ACC112 (cell line): ENCODE measurements at regions not wholly inside any gene's neighbourhood (a gene's known extent, or its start where the extent isn't known, plus 50 kb on each side); places are given as distances from the start of the nearest gene placed in this dataset.
"Not testable (repeated sequence)": the region's sequence is repeated elsewhere in the genome, so short reads cannot be mapped to it uniquely, and the experiment has no call there.

Experiments used
- H2AFZ ChIP-seq: fragments of 200-600 bp; sonication (generic); one replicate; pipeline ENCODE4 v1.6.0; 2017; ENCODE audit warnings: antibody characterized with exemption, low read length; ENCODE audit not compliant: unreplicated experiment
- H3K27ac ChIP-seq: fragments of 200-600 bp; sonication (generic); 2 replicates; pipeline ENCODE4 v1.5.1; 2014; ENCODE audit warnings: low read depth, mild to moderate bottlenecking, antibody characterized with exemption, low read length, moderate library complexity
- H3K27me3 ChIP-seq: fragments of 200-600 bp; sonication (generic); 2 replicates; pipeline ENCODE4 v1.6.1; 2014; ENCODE audit warnings: mild to moderate bottlenecking, antibody characterized with exemption, low read length, moderate library complexity, mixed read lengths; ENCODE audit not compliant: insufficient read depth
- H3K36me3 ChIP-seq: fragments of 200-600 bp; sonication (generic); 2 replicates; pipeline ENCODE4 v1.6.1; 2016; ENCODE audit warnings: mild to moderate bottlenecking, antibody characterized with exemption, low read length, moderate library complexity, mixed read lengths; ENCODE audit not compliant: insufficient read depth
- H3K4me1 ChIP-seq: fragments of 200-600 bp; sonication (generic); one replicate; pipeline ENCODE4 v1.6.1; 2016; ENCODE audit warnings: low read length, mixed read lengths; ENCODE audit not compliant: insufficient read depth, unreplicated experiment, control insufficient read depth
- H3K4me3 ChIP-seq: fragments of 200-600 bp; sonication (generic); 2 replicates; pipeline ENCODE4 v1.5.1; 2014; ENCODE audit warnings: mild to moderate bottlenecking, low read depth, low read length
- H3K79me2 ChIP-seq: fragments of 200-600 bp; sonication (generic); one replicate; pipeline ENCODE4 v1.6.0; 2016; ENCODE audit warnings: low read length; ENCODE audit not compliant: control insufficient read depth, unreplicated experiment, insufficient read depth

DNA sequence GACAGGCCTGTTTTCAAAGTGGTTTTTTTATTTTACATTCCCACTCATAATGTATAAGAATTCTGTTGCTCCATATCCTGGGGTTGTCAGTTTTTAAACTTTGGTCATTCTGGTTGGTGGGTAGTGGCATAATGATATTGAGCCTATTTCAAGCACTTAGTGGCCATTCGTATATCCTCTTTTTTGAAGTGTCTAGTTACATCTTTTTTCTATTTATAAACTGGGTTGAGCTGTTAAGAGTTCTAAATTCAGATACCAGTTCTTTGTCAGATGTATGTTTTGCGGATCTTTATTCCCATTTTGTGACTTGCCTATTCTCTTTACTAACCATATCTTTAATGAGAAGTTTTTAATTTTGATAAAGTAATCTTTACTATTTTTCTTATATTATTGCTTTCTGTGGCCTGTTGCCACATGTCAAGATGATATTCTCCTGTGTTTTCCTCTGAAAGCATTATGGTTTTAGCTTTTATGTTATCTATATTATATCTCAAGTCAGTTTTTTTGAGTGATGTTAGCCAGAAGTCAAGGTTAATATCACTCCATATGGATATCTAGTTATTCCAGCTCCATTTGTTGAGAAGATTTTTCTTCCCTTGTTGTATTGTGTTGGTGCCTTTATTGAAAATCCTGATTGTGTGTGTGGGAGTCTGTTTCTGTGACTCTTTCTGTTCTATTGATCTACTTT lies 110.9 kb downstream of the FHIP1A start:
- Histone ChIP-seq H3K36me3 (no peaks in the 10 kb centered on the region), H3K4me3 (no peak overlapping the region), H3K4me1 (no peaks in the 10 kb centered on the region), H2AFZ (no peak overlapping the region), H3K79me2 (no peaks in the 10 kb centered on the region), H3K27me3 (no peaks in the 10 kb centered on the region), H3K27ac (no peak overlapping the region)

DNA sequence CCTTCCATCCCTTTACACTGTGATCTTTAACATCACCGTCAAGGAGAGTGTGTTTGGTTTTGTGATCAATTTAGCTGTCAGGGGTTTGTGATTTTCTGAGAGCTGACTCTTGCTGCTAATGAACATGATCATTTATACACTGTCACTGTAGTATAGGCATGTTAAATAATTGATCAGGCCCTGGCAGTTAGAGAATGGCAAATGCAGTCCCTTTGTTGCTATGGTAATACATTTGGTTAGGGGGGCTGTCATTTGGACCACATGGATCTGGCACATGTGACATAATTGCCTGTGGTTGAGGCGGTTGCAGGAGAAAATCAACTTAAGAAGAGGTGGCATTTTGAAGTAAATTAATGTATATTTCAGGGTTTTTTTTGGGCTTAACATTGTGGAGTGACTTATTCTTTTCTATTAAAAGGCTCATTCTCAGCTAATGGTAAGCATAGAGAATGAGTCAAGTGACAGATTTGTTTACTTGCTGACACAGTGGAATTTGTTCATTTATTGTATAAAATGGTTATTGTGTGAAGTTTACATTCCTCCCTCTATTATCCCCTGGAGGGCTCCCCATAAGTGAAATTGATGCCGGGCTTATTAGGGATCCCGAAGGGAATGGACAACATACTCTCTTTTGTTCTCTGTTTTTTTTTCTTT lies 114.0 kb downstream of the FHIP1A start:
- Histone ChIP-seq H3K4me1 (no peaks in the 10 kb centered on the region), H3K79me2 (no peaks in the 10 kb centered on the region), H2AFZ (no peak overlapping the region), H3K4me3 (no peak overlapping the region), H3K27ac (no peak overlapping the region), H3K27me3 (no peaks in the 10 kb centered on the region), H3K36me3 (no peaks in the 10 kb centered on the region)

DNA sequence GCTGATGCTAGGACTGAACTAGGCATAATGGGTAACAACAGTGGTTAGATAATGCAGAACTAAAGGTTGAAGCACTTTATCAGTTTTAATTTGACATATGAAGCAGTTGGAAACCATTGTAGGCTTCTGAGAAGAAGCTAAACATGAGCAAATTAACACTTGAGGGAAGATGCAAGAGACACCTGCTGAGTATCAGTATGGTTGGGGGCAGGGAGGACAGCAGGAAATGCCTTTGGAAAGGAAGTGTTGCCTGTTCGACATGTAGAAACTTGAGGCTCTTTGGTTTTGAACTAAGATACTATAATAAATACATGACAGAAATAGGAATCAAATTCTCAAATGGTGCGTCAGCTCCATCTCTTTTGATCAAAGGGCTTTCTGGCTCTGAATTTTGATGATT lies 115.6 kb downstream of the FHIP1A start:
- Histone ChIP-seq H3K4me1 (no peaks in the 10 kb centered on the region), H3K4me3 (no peak overlapping the region), H3K79me2 (no peaks in the 10 kb centered on the region), H3K27me3 (no peaks in the 10 kb centered on the region), H3K36me3 (no peaks in the 10 kb centered on the region), H3K27ac (no peak overlapping the region), H2AFZ (no peak overlapping the region)

DNA sequence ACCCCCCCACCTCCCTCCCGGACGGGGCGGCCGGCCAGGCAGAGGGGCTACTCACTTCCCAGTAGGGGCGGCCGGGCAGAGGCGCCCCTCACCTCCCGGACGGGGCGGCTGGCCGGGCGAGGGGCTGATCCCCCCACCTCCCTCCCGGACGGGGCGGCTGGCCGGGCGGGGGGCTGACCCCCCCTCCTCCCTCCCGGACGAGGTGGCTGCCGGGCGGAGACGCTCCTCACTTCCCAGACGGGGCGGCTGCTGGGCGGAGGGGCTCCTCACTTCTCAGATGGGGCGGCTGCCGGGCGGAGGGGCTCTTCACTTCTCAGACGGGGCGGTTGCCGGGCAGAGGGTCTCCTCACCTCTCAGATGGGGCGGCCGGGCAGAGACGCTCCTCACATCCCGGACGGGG lies 117.5 kb downstream of the FHIP1A start:
- not testable (repeated sequence) for H3K27me3 ChIP-seq, H2AFZ ChIP-seq, H3K27ac ChIP-seq, H3K4me1 ChIP-seq, H3K79me2 ChIP-seq, H3K36me3 ChIP-seq, H3K4me3 ChIP-seq

DNA sequence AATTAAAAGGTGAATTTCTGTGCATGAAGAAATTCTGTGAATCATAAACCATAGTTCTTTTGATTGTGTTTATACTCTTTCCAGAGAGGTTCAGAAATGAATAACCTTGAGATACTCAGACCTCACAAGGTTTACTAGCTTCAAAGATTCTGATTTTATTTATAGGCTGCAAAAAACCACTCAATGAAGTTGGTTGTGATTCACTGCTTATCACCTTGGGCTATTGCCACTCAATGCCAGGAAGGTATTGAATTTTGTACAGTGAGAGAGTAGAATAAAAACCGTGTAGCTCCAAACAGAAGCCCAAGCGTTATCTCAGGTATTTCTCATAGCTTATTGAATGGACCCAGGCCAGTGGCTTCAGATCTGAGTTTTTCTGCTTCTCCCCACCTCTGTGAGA lies 118.7 kb downstream of the FHIP1A start:
- H3K4me3 ChIP-seq, result no peak overlapping the region
- no peak overlapping the region for H2AFZ ChIP-seq
- H3K79me2 ChIP-seq, result no peaks in the 10 kb centered on the region
- H3K36me3 ChIP-seq, result no peaks in the 10 kb centered on the region
- H3K27me3 ChIP-seq, result no peaks in the 10 kb centered on the region
- no peak overlapping the region for H3K27ac ChIP-seq
- H3K4me1 ChIP-seq, result no peaks in the 10 kb centered on the region

DNA sequence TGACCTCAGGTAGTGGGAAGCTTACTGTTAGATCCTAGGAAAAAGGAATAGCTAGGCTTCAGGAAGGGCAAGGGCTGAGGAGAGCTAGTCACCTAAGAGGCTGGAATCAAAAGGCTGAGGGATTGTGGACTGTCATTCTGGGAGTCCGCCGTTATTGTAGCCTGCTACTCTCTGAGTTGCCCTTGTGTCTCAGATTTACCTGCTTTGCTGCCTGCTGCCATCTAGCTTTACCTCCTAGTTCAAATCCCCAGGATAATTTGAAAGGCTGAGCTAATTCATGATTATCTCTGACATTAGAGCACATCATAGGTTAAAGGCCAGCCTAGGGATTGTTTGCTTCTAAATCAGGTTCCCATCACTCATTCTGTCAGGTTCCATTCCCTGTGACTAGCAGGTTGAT lies 120.2 kb downstream of the FHIP1A start:
- Histone ChIP-seq H3K4me3 (no peak overlapping the region), H3K27ac (no peak overlapping the region), H3K4me1 (no peaks in the 10 kb centered on the region), H3K27me3 (no peaks in the 10 kb centered on the region), H3K79me2 (no peaks in the 10 kb centered on the region), H2AFZ (no peak overlapping the region), H3K36me3 (no peaks in the 10 kb centered on the region)

DNA sequence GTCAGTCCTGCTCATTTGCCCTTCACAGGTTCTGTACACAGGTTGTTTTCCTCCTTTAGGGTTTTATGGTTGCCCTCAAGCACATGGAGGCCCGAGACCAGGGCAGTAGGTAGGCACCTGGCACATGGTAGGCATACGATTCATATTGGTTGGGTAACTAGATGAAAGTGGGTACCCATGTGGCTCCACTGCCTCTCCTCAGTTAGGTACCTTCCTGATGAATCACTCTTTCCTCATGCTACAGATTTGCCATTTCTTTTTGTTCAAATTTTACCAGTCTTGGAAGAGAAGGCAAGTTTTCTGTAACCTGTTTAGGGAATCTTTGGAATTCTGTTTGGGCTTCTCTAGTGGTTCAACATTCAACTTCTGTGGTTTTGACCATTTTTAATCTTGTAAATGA lies 121.3 kb downstream of the FHIP1A start:
- H3K27me3 ChIP-seq, result no peaks in the 10 kb centered on the region
- no peaks in the 10 kb centered on the region for H3K4me1 ChIP-seq
- H3K4me3 ChIP-seq, result no peak overlapping the region
- H2AFZ ChIP-seq, result no peak overlapping the region
- H3K27ac ChIP-seq, result no peak overlapping the region
- H3K79me2 ChIP-seq, result no peaks in the 10 kb centered on the region
- H3K36me3 ChIP-seq, result no peaks in the 10 kb centered on the region

DNA sequence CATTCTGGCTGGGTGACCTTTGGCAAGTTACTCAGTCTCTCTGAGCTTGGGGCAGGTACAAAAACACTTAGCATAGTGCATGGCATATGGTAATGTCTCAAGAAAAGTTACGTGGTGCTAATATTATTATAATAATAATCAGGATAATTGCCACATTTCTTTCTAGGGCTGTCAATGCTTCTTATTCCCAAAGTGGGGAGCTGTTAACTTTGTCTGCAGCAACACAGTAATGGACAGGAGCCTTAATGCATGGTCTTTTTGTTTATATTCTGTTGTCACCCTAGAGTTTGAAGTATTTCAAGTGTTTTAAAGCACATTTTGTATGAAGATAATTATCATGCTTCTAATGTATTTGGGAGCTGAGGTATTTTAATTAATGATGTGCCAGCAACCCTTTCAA lies 121.8 kb downstream of the FHIP1A start:
- H3K27ac ChIP-seq, result no peak overlapping the region
- H3K79me2 ChIP-seq, result no peaks in the 10 kb centered on the region
- H2AFZ ChIP-seq, result no peak overlapping the region
- no peaks in the 10 kb centered on the region for H3K4me1 ChIP-seq
- H3K4me3 ChIP-seq, result no peak overlapping the region
- no peaks in the 10 kb centered on the region for H3K27me3 ChIP-seq
- H3K36me3 ChIP-seq, result no peaks in the 10 kb centered on the region

DNA sequence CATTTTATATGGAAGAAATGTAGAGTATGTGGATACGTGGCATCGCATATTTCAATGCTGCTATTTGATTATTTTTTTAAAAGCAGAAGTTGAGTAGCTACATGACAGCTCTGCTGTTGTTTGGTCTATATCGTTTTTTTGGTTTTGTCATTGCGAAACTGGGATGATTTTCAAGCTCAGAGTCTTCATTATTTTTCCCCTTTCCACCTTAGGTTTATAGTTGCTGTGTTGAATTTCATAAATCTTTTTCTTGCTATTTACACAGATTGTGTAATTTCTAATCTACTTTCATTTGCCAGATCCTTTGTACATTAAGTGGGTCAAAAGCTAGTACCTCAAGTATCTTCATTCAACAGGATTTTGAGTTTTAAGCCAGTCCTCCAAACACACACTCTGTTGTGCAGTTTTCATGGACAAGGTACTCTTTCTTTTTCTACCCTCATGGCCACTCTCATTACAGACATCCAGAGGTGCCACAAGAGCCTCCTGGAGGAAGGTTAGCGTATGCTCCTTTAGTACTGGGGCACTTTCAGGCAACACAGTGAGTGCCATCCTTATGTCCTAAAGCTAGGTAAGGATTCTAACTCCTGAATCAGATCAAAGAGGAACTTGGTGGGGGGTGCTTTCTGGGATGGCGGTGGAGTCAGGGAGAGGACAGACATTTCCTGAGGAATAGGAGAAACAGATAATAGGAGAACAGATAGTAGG lies 123.2 kb downstream of the FHIP1A start:
- no peaks in the 10 kb centered on the region for H3K79me2 ChIP-seq
- no peak overlapping the region for H2AFZ ChIP-seq
- peaks cover under 1% of the 10 kb centered on the region for H3K4me1 ChIP-seq
- no peaks in the 10 kb centered on the region for H3K36me3 ChIP-seq
- H3K4me3 ChIP-seq, result no peak overlapping the region
- no peaks in the 10 kb centered on the region for H3K27me3 ChIP-seq
- no peak overlapping the region for H3K27ac ChIP-seq

DNA sequence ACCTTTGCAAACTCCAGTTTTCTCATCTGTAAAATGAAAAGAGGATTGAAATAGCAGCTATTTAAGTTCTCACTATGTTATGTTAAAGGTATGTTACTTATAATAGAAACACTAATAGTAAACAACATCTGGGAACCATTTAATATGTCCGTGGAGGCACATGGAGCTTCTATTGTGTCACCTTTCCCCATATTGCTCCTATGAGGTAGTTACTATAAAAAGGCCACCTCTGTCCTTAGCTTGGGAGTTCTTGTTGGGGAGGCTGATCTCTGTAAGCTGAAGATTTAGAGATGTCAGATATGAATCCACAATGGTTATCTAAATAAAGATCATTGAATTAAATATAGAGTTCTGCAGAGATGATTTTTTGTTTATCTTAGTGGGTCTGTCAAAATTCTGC lies 125.2 kb downstream of the FHIP1A start:
- Histone ChIP-seq H3K27me3 (no peaks in the 10 kb centered on the region), H3K79me2 (no peaks in the 10 kb centered on the region), H3K4me3 (no peak overlapping the region), H3K4me1 (peaks cover 13% of the 10 kb centered on the region), H3K36me3 (no peaks in the 10 kb centered on the region), H2AFZ (no peak overlapping the region), H3K27ac (no peak overlapping the region)

DNA sequence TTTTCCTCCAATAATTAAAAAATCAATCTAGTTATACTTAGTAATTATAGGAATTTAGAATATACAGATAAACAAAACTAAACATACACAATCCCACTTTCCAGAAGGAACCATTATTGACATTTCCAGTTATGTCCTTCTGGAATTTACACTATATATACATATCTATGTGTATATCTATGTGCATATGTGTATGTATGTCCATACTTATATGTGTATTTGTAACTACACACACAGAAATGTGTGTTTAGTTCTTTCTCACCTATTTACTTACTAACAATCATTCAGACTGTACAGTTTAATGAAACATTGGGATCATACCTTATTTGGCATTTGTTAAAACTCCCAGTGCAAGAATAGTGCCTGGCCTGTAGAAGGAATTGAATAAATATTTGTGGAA lies 126.4 kb downstream of the FHIP1A start:
- Histone ChIP-seq H3K4me3 (no peak overlapping the region), H3K27me3 (no peaks in the 10 kb centered on the region), H3K79me2 (no peaks in the 10 kb centered on the region), H3K4me1 (peaks cover 20% of the 10 kb centered on the region), H3K36me3 (no peaks in the 10 kb centered on the region), H3K27ac (no peak overlapping the region), H2AFZ (no peak overlapping the region)
